ENCODE measurements at regions not wholly inside any gene's neighbourhood (a gene's known extent, or its start where the extent isn't known, plus 50 kb on each side); places are given as distances from the start of the nearest gene placed in this dataset.

DNA sequence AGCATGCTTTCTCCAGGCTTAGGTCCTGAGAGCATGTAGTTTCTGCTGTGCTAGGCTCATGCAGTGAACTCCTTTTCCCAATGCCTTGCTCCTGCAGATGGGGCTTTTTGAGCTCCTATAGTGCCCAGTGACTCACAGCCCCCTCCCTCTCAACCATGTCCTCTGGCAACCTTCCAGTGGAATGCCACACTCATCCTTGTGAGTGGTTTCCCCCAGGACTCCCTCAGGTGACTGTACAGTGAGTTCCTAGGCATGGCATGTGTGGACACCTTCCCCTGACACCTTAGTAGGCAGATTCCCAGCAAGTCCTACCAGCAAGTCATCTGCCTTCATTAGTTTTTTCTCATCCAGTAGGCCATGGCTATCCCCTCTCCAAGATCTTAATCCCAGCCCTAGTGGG lies 72.4 kb upstream of the CXCL14 start:
- H3K4me3 ChIP-seq (ENCODE audit: insufficient read length, low read depth) = no peak overlapping the region
- no peak for TF ChIP-seq SUZ12 (IDR thresholded peaks at IDR 0.05; ENCODE audit: extremely low read depth, insufficient read depth, insufficient read length)
- TF ChIP-seq ZNF274 (IDR thresholded peaks at IDR 0.05; ENCODE audit: low read depth, low read length) = no peak
- TF ChIP-seq YY1 (IDR thresholded peaks at IDR 0.05; ENCODE audit: insufficient read depth, insufficient read length) = no peak
- H3K9me3 ChIP-seq (ENCODE audit: insufficient read depth, low read length) = 0 out of 2 replicates have a peak, but pooled peaks cover 5% of the 10 kb centered on the region
- no peaks in the 10 kb centered on the region for H3K27me3 ChIP-seq (ENCODE audit: insufficient read depth, insufficient read length)
- H3K36me3 ChIP-seq (ENCODE audit: insufficient read depth, insufficient read length, low read length) = no peaks in the 10 kb centered on the region
- no peak overlapping the region for H3K9ac ChIP-seq (ENCODE audit: insufficient read length, low read depth)
- H3K4me1 ChIP-seq (ENCODE audit: insufficient read depth, insufficient read length) = no peaks in the 10 kb centered on the region
- no peak for DNase-seq (ENCODE audit: low read depth, low spot score)

DNA sequence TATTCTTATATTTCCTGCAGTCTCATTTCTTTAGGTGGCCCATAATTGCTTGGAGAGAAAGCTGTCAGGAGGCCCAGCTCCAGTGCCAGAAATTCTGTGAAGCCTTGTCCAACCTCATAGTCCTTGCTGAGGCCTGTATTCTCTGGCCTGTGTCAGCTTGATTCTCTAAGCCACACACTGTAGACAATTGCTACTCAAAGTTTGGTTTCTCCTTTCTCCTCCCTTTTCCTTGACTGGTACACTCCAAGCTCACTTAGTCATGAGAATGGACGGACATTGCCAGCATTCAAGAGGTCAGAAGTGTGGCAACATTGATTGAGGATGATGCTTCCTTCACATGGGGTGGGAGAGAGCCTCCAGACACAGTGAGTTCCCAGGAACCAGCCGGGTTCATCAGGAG lies 71.3 kb upstream of the CXCL14 start:
- no peaks in the 10 kb centered on the region for H3K36me3 ChIP-seq (ENCODE audit: insufficient read depth, insufficient read length, low read length)
- 0 out of 2 replicates have a peak, but pooled peaks cover 5% of the 10 kb centered on the region for H3K9me3 ChIP-seq (ENCODE audit: insufficient read depth, low read length)
- DNase-seq (ENCODE audit: low read depth, low spot score) = no peak
- no peaks in the 10 kb centered on the region for H3K4me1 ChIP-seq (ENCODE audit: insufficient read depth, insufficient read length)
- no peaks in the 10 kb centered on the region for H3K27me3 ChIP-seq (ENCODE audit: insufficient read depth, insufficient read length)
- H3K4me3 ChIP-seq (ENCODE audit: insufficient read length, low read depth) = no peak overlapping the region
- no peak for TF ChIP-seq ZNF274 (IDR thresholded peaks at IDR 0.05; ENCODE audit: low read depth, low read length)
- no peak for TF ChIP-seq YY1 (IDR thresholded peaks at IDR 0.05; ENCODE audit: insufficient read depth, insufficient read length)
- TF ChIP-seq SUZ12 (IDR thresholded peaks at IDR 0.05; ENCODE audit: extremely low read depth, insufficient read depth, insufficient read length) = no peak
- H3K9ac ChIP-seq (ENCODE audit: insufficient read length, low read depth) = no peak overlapping the region

DNA sequence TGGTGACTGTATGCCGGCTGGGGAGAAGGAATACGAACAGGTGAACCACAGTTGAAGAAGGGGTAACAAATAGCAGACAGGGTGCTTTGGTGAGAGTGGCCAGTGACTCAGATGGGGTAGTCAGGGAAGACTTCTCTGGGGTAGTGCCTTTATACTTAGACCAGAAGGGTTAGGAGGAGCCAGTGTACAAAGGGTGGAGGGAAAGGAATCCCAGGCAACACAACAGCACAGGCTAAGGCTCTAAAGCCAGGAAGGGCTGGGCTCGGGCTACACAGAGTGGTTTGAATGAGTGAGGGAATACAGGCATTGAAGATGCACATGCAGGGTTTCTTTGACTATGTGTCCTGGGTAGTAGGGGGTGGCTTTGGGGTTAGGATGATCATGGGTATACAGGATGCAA lies 70.6 kb upstream of the CXCL14 start:
- no peak for TF ChIP-seq SUZ12 (IDR thresholded peaks at IDR 0.05; ENCODE audit: extremely low read depth, insufficient read depth, insufficient read length)
- TF ChIP-seq YY1 (IDR thresholded peaks at IDR 0.05; ENCODE audit: insufficient read depth, insufficient read length) = no peak
- no peak for TF ChIP-seq ZNF274 (IDR thresholded peaks at IDR 0.05; ENCODE audit: low read depth, low read length)
- no peak for DNase-seq (ENCODE audit: low read depth, low spot score)
- Histone ChIP-seq H3K4me3 (ENCODE audit: insufficient read length, low read depth) (no peak overlapping the region), H3K9ac (ENCODE audit: insufficient read length, low read depth) (no peak overlapping the region), H3K27me3 (ENCODE audit: insufficient read depth, insufficient read length) (no peaks in the 10 kb centered on the region), H3K36me3 (ENCODE audit: insufficient read depth, insufficient read length, low read length) (no peaks in the 10 kb centered on the region), H3K9me3 (ENCODE audit: insufficient read depth, low read length) (0 out of 2 replicates have a peak, but pooled peaks cover 5% of the 10 kb centered on the region), H3K4me1 (ENCODE audit: insufficient read depth, insufficient read length) (no peaks in the 10 kb centered on the region)

DNA sequence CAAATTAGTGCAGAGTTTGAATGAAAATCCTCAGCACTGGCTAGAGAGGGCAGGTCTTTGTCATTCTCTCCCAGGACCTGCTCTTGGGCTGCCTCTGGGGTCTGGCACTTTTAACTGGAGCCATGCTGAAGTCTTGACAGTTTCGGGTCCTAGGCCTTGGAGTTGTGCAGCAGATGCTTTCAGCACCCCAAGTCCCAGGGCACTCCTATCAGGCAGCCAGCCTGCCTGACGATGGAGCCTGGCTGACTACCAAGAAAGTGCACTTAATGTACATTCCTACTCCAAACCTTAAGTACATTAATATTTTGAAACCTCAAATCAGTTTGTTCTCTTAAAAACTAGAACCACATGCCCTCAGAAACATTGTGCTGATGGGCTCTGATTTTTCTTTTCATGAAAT lies 69.3 kb upstream of the CXCL14 start:
- Histone ChIP-seq H3K4me3 (ENCODE audit: insufficient read length, low read depth) (no peak overlapping the region), H3K9ac (ENCODE audit: insufficient read length, low read depth) (no peak overlapping the region), H3K27me3 (ENCODE audit: insufficient read depth, insufficient read length) (no peaks in the 10 kb centered on the region), H3K36me3 (ENCODE audit: insufficient read depth, insufficient read length, low read length) (no peaks in the 10 kb centered on the region), H3K4me1 (ENCODE audit: insufficient read depth, insufficient read length) (no peaks in the 10 kb centered on the region), H3K9me3 (ENCODE audit: insufficient read depth, low read length) (0 out of 2 replicates have a peak, but pooled peaks cover 3% of the 10 kb centered on the region)
- no peak for TF ChIP-seq SUZ12 (IDR thresholded peaks at IDR 0.05; ENCODE audit: extremely low read depth, insufficient read depth, insufficient read length)
- no peak for TF ChIP-seq YY1 (IDR thresholded peaks at IDR 0.05; ENCODE audit: insufficient read depth, insufficient read length)
- TF ChIP-seq ZNF274 (IDR thresholded peaks at IDR 0.05; ENCODE audit: low read depth, low read length) = no peak
- DNase-seq (ENCODE audit: low read depth, low spot score) = no peak

DNA sequence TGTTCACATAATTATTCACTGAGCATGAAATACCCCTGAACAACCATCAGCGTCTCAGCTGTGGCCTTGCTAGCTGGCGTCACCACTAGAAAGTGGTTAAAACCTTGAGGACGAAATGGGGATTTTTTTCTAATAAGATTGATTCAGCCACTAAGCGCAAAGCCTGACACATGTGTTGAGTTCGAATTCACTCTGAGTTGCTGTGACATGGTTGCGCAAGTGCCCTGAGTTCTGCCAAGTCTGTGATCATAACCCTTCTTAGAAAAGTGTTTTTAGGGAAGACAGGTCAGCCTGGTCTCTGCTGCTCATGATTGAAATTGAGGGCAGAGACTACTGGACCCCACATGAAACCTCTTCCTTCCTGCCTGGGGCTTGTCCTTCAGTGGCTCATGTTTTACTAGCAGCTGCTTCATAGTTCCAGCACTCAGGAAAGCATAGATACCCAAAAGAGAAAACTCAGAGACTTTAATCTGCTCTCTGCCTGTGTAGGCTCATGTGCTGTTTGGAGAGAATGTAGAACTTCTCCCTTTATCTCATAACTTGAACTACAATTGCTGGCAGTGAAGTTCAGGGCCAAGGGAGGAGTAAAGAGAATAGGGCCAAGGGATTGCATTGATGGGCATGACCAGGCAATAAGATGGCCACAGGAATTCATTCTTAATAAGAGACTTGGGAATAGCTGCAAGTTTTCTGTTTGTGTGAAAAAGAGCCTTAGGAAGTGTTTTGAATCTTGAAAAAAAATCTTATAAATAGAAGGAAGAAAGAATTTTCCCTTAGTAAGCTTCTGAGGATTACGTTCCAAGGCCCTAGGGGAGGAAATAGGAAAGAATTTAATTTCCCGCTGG lies 66.8 kb upstream of the CXCL14 start:
- H3K4me1 ChIP-seq (ENCODE audit: insufficient read depth, insufficient read length) = no peaks in the 10 kb centered on the region
- TF ChIP-seq ZNF274 (IDR thresholded peaks at IDR 0.05; ENCODE audit: low read depth, low read length) (no peak), SUZ12 (IDR thresholded peaks at IDR 0.05; ENCODE audit: extremely low read depth, insufficient read depth, insufficient read length) (no peak), YY1 (IDR thresholded peaks at IDR 0.05; ENCODE audit: insufficient read depth, insufficient read length) (no peak)
- no peaks in the 10 kb centered on the region for H3K36me3 ChIP-seq (ENCODE audit: insufficient read depth, insufficient read length, low read length)
- no peaks in the 10 kb centered on the region for H3K9me3 ChIP-seq (ENCODE audit: insufficient read depth, low read length)
- H3K27me3 ChIP-seq (ENCODE audit: insufficient read depth, insufficient read length) = no peaks in the 10 kb centered on the region
- H3K4me3 ChIP-seq (ENCODE audit: insufficient read length, low read depth) = no peak overlapping the region
- no peak for DNase-seq (ENCODE audit: low read depth, low spot score)
- H3K9ac ChIP-seq (ENCODE audit: insufficient read length, low read depth) = no peak overlapping the region

DNA sequence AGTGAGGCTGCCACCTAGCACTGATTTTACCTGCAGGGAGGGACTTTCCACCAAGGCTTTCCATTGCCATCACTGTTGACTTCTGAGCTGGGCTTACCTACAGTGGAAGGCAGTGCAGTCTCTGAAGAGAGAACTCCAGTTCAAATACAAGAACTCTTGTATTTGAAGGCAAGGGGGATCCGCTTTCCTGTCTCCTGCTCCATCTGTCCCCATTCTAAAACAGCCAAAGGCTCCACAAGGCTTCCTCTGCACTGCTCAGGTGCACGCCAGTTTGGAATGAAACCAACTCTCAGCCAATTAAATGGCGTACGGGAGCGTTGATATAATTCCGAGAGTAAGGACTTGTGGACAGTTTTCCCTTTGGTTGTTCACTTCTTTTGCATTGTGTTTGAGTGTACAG lies 66.0 kb upstream of the CXCL14 start:
- TF ChIP-seq SUZ12 (IDR thresholded peaks at IDR 0.05; ENCODE audit: extremely low read depth, insufficient read depth, insufficient read length) = no peak
- Histone ChIP-seq H3K4me1 (ENCODE audit: insufficient read depth, insufficient read length) (no peaks in the 10 kb centered on the region), H3K4me3 (ENCODE audit: insufficient read length, low read depth) (no peak overlapping the region), H3K9me3 (ENCODE audit: insufficient read depth, low read length) (no peaks in the 10 kb centered on the region), H3K36me3 (ENCODE audit: insufficient read depth, insufficient read length, low read length) (no peaks in the 10 kb centered on the region), H3K27me3 (ENCODE audit: insufficient read depth, insufficient read length) (no peaks in the 10 kb centered on the region), H3K9ac (ENCODE audit: insufficient read length, low read depth) (no peak overlapping the region)
- DNase-seq (ENCODE audit: low read depth, low spot score) = no peak

DNA sequence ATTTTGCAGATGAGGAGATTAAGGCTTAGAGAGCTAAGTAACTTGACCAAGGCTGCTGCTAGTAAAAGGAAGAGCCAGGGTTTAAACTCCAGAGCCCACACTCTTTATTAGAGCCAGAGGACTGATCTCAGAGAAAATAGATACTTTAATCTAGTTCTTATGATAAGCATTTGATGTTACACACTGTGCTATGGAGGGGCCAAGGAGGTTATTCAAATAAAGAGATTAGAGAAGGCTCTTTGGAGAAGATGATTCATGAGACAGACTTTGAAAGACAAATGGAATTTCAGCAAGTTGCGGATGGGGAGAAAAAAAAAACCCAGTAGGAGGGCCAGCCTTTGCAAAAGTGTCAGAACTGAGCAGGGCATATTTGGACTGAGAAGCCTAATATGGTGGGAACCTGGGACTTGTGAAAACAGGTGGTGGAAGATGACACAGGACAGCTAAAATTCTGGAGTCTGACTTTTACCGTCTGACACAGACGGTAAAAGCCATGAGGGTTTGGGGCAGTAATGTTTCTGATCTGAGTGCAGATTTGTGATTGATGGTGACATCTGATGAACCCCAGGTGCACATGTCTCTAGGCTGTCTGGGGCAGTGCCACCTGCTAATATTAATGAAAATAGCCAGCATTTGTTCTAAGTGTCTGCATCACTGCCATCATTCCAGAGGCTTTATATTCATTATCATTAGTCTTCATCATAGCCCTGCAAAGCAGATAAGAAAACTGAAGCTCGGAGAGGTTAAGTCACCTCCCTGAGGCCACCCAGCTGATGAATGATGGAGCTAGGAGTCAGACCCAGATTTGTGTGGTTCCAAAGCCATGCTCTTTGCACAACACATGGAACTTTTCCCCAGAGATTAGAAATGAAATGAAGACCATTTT lies 65.3 kb upstream of the CXCL14 start:
- H3K4me3 ChIP-seq (ENCODE audit: insufficient read length, low read depth) = no peak overlapping the region
- no peak for TF ChIP-seq SUZ12 (IDR thresholded peaks at IDR 0.05; ENCODE audit: extremely low read depth, insufficient read depth, insufficient read length)
- TF ChIP-seq YY1 (IDR thresholded peaks at IDR 0.05; ENCODE audit: insufficient read depth, insufficient read length) = no peak
- TF ChIP-seq ZNF274 (IDR thresholded peaks at IDR 0.05; ENCODE audit: low read depth, low read length) = no peak
- no peak overlapping the region for H3K9ac ChIP-seq (ENCODE audit: insufficient read length, low read depth)
- H3K9me3 ChIP-seq (ENCODE audit: insufficient read depth, low read length) = no peaks in the 10 kb centered on the region
- no peak for DNase-seq (ENCODE audit: low read depth, low spot score)
- no peaks in the 10 kb centered on the region for H3K27me3 ChIP-seq (ENCODE audit: insufficient read depth, insufficient read length)
- H3K4me1 ChIP-seq (ENCODE audit: insufficient read depth, insufficient read length) = no peaks in the 10 kb centered on the region
- H3K36me3 ChIP-seq (ENCODE audit: insufficient read depth, insufficient read length, low read length) = no peaks in the 10 kb centered on the region

Data from NT2/D1 (cell line).